ENCODE measurements at regions not wholly inside any gene's neighbourhood (a gene's known extent, or its start where the extent isn't known, plus 50 kb on each side); places are given as distances from the start of the nearest gene placed in this dataset.
"Not testable (repeated sequence)": the region's sequence is repeated elsewhere in the genome, so short reads cannot be mapped to it uniquely, and the experiment has no call there.

DNA sequence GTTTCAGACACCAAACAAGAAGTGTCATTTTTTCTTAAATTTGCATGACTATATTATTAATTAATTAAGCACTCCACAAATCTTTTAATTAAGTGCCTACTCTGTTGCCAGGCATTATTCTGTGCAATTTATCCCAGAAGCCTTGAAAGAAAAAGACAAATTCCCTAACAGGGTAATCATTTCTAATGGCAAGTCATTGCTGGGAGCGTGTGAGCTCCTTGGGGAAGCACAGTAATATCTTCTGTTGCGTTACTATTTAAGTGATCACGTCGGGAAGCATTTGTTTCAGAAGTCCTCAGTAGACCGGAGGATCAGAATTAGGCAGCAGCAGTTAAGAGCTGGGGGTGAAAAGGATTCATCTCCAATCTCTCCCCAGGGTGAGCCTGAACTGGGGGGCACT lies 276.8 kb upstream of the RNF32 start:
- H3K9me3 Mint-ChIP-seq (ENCODE audit: unreplicated experiment) = no peaks in the 10 kb centered on the region
- no TSS peak for BruUV-seq (replicated peaks)
- H3K36me3 Mint-ChIP-seq (ENCODE audit: insufficient read depth, unreplicated experiment) = no peaks in the 10 kb centered on the region
- DNase-seq (ENCODE audit: unreplicated experiment) = no peak
- ChIA-PET CTCF (no interaction called here), POLR2A (no interaction called here)
- H3K27me3 Mint-ChIP-seq (ENCODE audit: insufficient read depth, unreplicated experiment) = peaks cover 17% of the 10 kb centered on the region
- intact Hi-C loops (cut with micrococcal nuclease) = no loop called here
- TF ChIP-seq CTCF (IDR thresholded peaks at IDR 0.05; ENCODE audit: unreplicated experiment) = no peak
- H3K4me1 Mint-ChIP-seq (ENCODE audit: insufficient read depth, unreplicated experiment) = no peaks in the 10 kb centered on the region
- no peak overlapping the region for H3K4me3 Mint-ChIP-seq (ENCODE audit: unreplicated experiment)
- H3K27ac Mint-ChIP-seq (ENCODE audit: low read depth, unreplicated experiment) = no peak overlapping the region

DNA sequence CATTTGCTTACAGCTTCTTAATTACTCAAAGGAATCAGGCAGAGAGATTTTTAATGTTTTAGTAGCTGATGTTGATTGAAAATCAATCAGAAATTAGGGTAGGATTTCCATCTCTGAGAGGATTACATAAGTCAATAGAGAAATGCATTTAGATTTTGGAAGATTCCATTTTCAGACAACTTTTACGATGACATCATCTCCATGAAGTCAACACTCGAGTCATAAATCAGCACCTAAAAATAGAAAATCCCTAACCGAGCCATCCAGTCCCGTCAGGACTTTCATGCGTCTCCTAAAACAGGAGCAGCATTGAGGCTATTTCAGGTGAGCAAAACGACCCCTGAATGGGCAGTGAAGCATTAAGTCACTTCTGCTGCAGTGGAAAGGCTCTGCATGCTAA lies 279.7 kb upstream of the RNF32 start:
- BruUV-seq (replicated peaks) = no TSS peak
- no peak for DNase-seq (ENCODE audit: unreplicated experiment)
- no peaks in the 10 kb centered on the region for H3K9me3 Mint-ChIP-seq (ENCODE audit: unreplicated experiment)
- H3K4me3 Mint-ChIP-seq (ENCODE audit: unreplicated experiment) = no peak overlapping the region
- H3K4me1 Mint-ChIP-seq (ENCODE audit: insufficient read depth, unreplicated experiment) = no peaks in the 10 kb centered on the region
- TF ChIP-seq CTCF (IDR thresholded peaks at IDR 0.05; ENCODE audit: unreplicated experiment) = no peak
- CTCF ChIA-PET = no interaction called here
- peaks cover 11% of the 10 kb centered on the region for H3K27me3 Mint-ChIP-seq (ENCODE audit: insufficient read depth, unreplicated experiment)
- no peak overlapping the region for H3K27ac Mint-ChIP-seq (ENCODE audit: low read depth, unreplicated experiment)
- H3K36me3 Mint-ChIP-seq (ENCODE audit: insufficient read depth, unreplicated experiment) = no peaks in the 10 kb centered on the region
- intact Hi-C loops (cut with micrococcal nuclease) = no loop called here
- POLR2A ChIA-PET = no interaction called here

- ChIA-PET POLR2A (no interaction called here), CTCF (no interaction called here)
- TF ChIP-seq CTCF (IDR thresholded peaks at IDR 0.05; ENCODE audit: unreplicated experiment) = no peak
- intact Hi-C loops (cut with micrococcal nuclease) = no loop called here
- no peaks in the 10 kb centered on the region for H3K9me3 Mint-ChIP-seq (ENCODE audit: unreplicated experiment)
- H3K27me3 Mint-ChIP-seq (ENCODE audit: insufficient read depth, unreplicated experiment) = no peaks in the 10 kb centered on the region
- H3K36me3 Mint-ChIP-seq (ENCODE audit: insufficient read depth, unreplicated experiment) = no peaks in the 10 kb centered on the region
- H3K4me3 Mint-ChIP-seq (ENCODE audit: unreplicated experiment) = no peak overlapping the region
- BruUV-seq (replicated peaks) = no TSS peak
- H3K27ac Mint-ChIP-seq (ENCODE audit: low read depth, unreplicated experiment) = no peak overlapping the region
- peak; percentile 57 for DNase-seq (ENCODE audit: unreplicated experiment)
- H3K4me1 Mint-ChIP-seq (ENCODE audit: insufficient read depth, unreplicated experiment) = no peaks in the 10 kb centered on the region
These were observed 284.0 kb upstream of the RNF32 start for GRCh38 chr7:156356551-156356950.

DNA sequence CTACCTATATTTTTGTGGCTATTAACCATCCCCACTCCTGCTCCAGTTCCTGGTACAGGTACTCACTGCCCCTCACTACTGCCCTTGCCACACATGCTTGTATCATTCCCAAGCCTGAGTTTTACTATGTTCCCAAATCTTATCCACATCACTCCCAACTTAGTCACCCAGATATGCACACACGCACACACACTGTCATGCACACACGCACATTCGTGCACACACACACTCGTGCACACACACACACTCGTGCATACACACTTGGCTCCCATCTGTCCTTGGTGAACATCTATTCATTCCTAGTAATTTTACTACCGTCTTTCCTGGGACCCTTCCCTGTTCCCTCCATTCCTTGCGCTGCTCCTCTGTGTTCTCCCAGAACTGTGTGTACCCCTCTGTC lies 287.2 kb upstream of the RNF32 start:
- Mint-ChIP-seq H3K4me1 (ENCODE audit: insufficient read depth, unreplicated experiment) (no peaks in the 10 kb centered on the region), H3K9me3 (ENCODE audit: unreplicated experiment) (no peaks in the 10 kb centered on the region), H3K36me3 (ENCODE audit: insufficient read depth, unreplicated experiment) (no peaks in the 10 kb centered on the region), H3K27me3 (ENCODE audit: insufficient read depth, unreplicated experiment) (no peaks in the 10 kb centered on the region), H3K4me3 (ENCODE audit: unreplicated experiment) (no peak overlapping the region), H3K27ac (ENCODE audit: low read depth, unreplicated experiment) (no peak overlapping the region)
- ChIA-PET POLR2A (no interaction called here), CTCF (no interaction called here)
- intact Hi-C loops (cut with micrococcal nuclease) = no loop called here
- DNase-seq (ENCODE audit: unreplicated experiment) = no peak
- TF ChIP-seq CTCF (IDR thresholded peaks at IDR 0.05; ENCODE audit: unreplicated experiment) = no peak
- BruUV-seq (replicated peaks) = no TSS peak

DNA sequence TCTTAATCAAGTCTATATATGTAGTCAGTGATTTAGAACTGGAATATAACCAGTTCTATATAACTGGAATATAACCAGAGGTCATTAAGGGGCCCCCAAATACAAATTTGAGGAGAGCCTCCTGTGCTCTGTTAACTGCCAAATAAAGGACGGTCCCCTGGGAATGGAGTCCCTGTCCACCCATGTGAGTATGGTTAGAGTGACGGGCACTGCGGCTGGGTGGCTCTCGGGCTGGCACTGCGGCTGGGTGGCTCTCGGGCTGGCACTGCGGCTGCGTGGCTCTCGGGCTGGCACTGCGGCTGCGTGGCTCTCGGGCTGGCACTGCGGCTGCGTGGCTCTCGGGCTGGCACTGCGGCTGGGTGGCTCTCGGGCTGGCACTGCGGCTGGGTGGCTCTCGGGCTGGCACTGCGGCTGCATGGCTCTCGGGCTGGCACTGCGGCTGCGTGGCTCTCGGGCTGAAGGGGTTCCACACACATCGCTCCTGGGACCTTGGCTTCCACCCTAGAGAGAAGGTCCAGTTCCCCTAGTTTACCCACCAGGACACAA lies 292.8 kb upstream of the RNF32 start:
- H3K4me3 Mint-ChIP-seq (ENCODE audit: unreplicated experiment) = peak overlapping the region; percentile 7
- H3K27me3 Mint-ChIP-seq (ENCODE audit: insufficient read depth, unreplicated experiment); POLR2A ChIA-PET; CTCF ChIA-PET; H3K9me3 Mint-ChIP-seq (ENCODE audit: unreplicated experiment); H3K4me1 Mint-ChIP-seq (ENCODE audit: insufficient read depth, unreplicated experiment); DNase-seq (ENCODE audit: unreplicated experiment); BruUV-seq (replicated peaks); H3K36me3 Mint-ChIP-seq (ENCODE audit: insufficient read depth, unreplicated experiment); intact Hi-C loops (cut with micrococcal nuclease); H3K27ac Mint-ChIP-seq (ENCODE audit: low read depth, unreplicated experiment): not testable (repeated sequence)

Measured in MCF 10A (cell line).